Hematopoietic multipotent progenitor cell treated with erythropoietin and hydrocortisone succinate and interleukin-3 and kit ligand, for 17 days (in vitro differentiated cells): ENCODE measurements at regions not wholly inside any gene's neighbourhood (a gene's known extent, or its start where the extent isn't known, plus 50 kb on each side); places are given as distances from the start of the nearest gene placed in this dataset.
"Not testable (repeated sequence)": the region's sequence is repeated elsewhere in the genome, so short reads cannot be mapped to it uniquely, and the experiment has no call there.

Experiments used
- DNase-seq: peaks from one replicate; pipeline ENCODE4 v3.0.0-alpha.2; 2015; ENCODE audit warnings: low spot score

GRCh38 chr15:38961931-38962330 is 397.3 kb upstream of the RASGRP1 start:
- DNase-seq: no peak

GRCh38 chr15:38972831-38973230 is 408.2 kb upstream of the RASGRP1 start:
- DNase-seq: no peak

GRCh38 chr15:38975282-38975990 is 410.8 kb upstream of the RASGRP1 start:
- no peak for DNase-seq

- no peak for DNase-seq
These were observed 426.5 kb upstream of the RASGRP1 start for GRCh38 chr15:38991126-38991525.

GRCh38 chr15:38991701-38992100 is 427.1 kb upstream of the RASGRP1 start:
- no peak for DNase-seq

DNA sequence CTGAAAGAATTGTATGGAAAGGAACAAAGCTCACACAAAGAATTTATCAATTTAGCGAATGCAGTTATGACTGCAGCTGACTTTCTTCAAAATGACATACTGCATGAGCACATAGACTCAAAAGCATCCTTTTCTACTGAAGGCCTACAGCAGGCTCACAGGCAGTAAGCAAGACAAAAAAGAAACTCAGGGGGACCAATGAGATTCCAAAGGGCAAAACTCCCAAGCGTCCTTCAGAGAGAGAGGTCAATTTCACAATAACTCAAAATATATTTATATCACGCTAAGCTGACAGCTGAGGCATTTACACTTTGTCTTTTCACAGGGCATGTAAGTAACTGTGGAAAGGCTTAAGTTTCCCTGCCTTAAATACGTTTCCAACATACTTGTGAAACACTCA is 427.9 kb upstream of the RASGRP1 start:
- no peak for DNase-seq

DNA sequence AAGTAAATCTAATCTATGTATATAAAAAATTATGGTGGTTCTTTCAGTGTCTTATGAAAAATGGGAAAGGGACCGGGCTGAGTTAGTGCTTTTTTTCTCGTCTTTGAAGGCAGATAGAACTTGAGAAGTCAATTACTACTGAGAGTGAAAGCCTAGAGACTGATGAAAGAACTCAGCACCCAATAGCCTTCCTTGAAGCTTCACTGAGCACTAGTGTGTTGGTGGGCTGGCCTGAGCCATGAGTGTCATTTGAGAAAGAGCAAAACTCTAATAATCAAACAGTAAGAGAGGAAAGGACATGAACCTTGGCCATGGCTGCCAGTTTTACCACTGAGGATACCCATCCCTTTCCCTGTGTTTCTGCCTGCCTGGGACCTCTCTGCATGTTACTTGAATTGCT is 428.3 kb upstream of the RASGRP1 start:
- DNase-seq: no peak

DNA sequence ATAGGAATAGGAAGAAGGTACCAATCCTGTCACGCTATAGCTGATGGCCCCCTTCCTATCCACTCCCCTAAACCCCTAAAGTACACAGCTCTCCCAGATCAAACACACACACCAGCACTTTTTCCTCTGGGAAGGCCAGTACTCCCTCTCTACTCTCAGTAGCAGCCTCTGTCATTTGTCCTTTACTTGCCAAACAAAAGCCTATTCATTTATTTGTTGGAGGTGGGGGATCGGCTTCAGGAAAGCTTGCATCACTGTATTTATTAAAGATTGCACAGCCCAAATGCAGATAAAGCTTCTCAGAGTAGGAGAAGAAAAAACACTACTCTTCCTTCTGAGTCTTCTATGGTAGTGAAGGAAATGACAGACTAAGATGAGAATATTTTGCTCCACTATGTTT is 429.7 kb upstream of the RASGRP1 start:
- DNase-seq: no peak

GRCh38 chr15:38996111-38996631 is 431.6 kb upstream of the RASGRP1 start:
- DNase-seq: no peak

- no peak for DNase-seq
These were observed 433.2 kb upstream of the RASGRP1 start for GRCh38 chr15:38997841-38998240.

- no peak for DNase-seq
These were observed 435.6 kb upstream of the RASGRP1 start for GRCh38 chr15:39000008-39000734.

- DNase-seq: no peak
These were observed 445.1 kb upstream of the RASGRP1 start for GRCh38 chr15:39009740-39010139.

DNA sequence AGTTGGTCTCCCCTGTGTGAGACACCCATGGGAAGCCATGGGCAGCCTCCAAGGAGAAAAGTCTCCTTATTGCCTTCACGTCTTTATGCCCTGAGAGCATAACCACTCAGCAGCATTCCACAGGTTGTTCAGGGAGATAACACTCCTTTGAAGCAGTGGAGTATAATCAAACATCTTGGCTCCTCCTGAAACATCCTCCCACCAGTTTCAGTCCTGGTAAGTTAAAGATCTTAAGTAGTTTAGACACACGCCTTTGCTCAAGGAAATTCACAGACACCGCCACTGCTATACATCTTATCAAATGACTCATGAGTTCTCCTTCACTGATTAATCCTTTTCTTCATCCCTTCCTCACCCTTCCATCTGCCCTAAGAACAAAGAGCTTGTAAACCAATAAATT is 446.5 kb upstream of the RASGRP1 start:
- not testable (repeated sequence) for DNase-seq

DNA sequence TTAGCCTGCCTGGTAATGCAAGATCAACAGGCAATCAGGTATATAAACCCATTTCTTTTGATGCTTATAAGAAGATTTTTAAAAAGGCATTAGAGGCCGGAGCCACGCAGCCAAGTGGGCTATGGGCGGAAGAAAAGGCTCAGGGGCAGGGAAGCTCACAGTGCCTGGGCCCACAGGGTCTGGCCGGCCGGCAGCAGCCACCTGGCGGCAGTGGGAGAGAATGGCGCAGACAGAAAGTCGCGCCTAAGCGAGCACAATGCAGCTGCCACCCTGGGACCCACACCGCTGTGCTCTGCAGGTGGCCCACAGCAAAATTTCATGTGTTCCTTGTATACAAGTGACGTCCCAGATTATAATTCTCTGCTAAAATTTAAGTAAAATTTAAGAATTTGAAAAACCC is 448.6 kb upstream of the RASGRP1 start:
- DNase-seq: no peak

GRCh38 chr15:39014682-39015081 is 450.1 kb upstream of the RASGRP1 start:
- DNase-seq: no peak

DNA sequence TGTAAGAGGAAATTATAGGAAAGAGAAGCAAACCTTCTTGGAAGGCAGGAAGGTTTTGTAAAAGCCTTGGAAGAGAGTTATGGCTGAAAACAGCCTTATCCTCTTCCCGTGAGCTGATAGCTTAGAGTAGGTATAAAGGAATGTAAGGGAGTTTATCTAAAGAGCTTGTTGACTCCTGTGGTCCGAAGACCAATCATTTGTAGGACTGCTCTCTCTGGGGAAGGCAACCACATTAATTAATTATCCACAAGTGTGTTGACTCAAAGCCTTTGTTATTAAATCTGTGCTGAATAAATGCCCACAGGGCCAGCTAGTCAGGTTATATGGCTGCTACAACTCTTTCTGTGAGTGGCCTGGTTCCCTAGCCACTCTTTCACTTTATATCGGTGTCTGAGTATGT is 452.1 kb upstream of the RASGRP1 start:
- no peak for DNase-seq

DNA sequence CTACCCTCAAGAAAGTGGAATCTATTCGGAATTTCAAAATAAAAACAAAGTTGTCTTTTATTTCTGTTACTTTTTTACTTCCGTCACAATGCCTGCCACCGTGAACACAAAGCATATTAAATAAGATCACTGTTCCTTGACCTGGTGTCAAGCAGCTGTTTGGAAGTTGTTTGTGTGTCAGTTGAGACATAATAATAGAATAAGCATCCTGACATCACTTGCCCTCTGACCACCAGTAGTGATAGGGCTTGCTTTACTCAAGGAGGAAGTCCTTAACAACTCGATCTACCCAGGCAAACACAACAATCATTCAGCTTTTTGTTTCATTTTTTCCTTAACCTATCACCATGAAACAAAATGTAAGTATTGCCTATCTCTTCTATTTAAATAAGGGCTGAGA is 454.4 kb upstream of the RASGRP1 start:
- no peak for DNase-seq

GRCh38 chr15:39021341-39021740 is 456.7 kb upstream of the RASGRP1 start:
- DNase-seq: no peak

DNA sequence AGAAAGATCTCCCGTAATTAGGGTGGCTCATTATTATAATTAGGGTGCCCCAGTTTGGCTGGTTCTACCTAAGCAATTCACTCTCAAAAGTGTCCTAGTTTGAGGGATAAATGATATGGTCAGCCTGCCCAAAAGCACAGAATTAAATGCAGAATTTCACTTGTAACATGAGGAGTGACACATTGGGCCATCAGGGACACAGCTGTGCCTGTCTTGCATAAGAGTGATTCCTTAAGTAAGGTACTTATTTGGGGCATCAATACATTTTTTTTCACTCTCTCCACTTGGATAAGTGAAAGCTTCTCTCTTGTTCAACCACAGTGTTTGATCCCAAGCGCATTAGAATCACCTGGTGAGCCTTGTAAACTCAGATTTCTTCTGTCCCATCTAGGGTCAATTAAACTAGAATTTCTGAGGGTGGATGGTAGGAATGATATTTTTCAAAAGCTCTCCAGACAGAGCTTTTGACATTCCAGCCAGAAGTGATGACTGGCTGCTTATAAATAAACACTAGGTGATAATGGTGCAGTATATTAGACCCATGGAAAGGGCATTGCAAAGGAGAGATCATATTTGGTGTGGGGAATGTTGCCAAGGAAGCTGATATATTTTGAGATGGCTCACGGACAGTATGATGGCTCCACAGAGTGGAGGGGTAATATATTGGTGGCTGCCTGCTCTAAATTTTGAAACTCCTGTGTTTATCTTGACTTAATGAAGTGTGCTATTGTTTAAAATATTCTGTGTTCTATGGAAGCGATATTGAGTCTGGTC is 458.1 kb upstream of the RASGRP1 start:
- no peak for DNase-seq

- DNase-seq: no peak
These were observed 460.7 kb upstream of the RASGRP1 start for GRCh38 chr15:39025321-39025720.

GRCh38 chr15:39025881-39026280 is 461.3 kb upstream of the RASGRP1 start:
- DNase-seq: no peak

DNA sequence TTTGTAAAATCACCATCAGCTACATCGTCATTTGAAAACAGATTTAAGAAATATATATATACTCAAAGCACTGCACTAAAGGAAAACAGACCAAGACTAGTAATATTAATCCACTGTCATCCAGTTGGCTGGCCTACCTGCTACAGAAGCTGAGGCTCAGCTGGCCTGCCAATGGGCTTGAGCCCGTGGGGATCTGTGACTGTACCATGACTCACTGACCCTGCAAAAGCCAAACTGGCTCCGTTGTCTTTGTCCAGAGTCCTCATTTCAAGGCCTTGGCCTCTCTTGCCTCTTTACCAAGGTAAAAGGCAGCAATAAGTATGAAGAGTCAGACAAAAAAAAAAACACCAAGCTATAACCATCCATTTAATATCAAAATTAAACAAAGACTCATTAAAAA is 463.5 kb upstream of the RASGRP1 start:
- no peak for DNase-seq

DNA sequence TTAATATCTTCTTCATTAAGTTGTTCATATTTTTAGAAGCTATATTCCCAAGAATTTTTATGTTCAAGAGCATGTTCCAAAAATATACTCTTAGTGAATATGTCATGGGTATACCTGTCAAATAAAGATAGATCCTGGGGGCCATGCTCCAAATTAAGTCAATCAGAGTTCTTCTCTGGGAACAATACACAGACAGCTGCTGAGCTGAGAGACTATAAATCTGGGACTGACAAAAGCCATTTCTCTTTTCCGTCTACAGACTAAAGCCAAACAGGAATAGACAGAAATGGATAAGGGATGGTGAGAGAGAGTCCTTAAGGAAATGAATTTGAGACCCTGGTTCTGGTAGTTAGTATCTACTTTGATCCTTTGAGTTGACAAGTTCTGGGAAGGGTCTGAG is 465.1 kb upstream of the RASGRP1 start:
- no peak for DNase-seq
